Keratinocyte (primary cell): ENCODE measurements at regions not wholly inside any gene's neighbourhood (a gene's known extent, or its start where the extent isn't known, plus 50 kb on each side); places are given as distances from the start of the nearest gene placed in this dataset.

Experiments used
- DNase-seq: peaks from one replicate; pipeline ENCODE4 v3.0.0-alpha.2; 2011; ENCODE audit warnings: low read depth, missing footprints, low spot score
- FAIRE-seq: peaks from 2 replicates; lab custom pipeline; 2011; peaks lifted over from hg19 to GRCh38; lab: Jason Lieb, UNC
- H2AFZ ChIP-seq: 2 replicates; pipeline ENCODE4 v1.6.0; 2012; ENCODE audit warnings: low read length, control low read depth, inconsistent platforms; ENCODE audit not compliant: control insufficient read depth
- H3K27ac ChIP-seq: 2 replicates; pipeline ENCODE4 v1.5.1; 2011; ENCODE audit warnings: low read length; ENCODE audit not compliant: control insufficient read depth, insufficient read depth
- H3K27me3 ChIP-seq: 3 replicates; pipeline ENCODE4 v1.6.0; 2011; ENCODE audit warnings: low read length; ENCODE audit not compliant: control insufficient read depth, insufficient read depth; ENCODE audit errors: extremely low read depth
- H3K36me3 ChIP-seq, 2 experiments: 2 replicates in 1 of 2; 3 replicates in 1 of 2; pipeline ENCODE4 v1.5.1; 2011; ENCODE audit warnings: low read length in 2 of 2, mild to moderate bottlenecking in 1 of 2; ENCODE audit not compliant: control insufficient read depth in 2 of 2, insufficient read depth in 2 of 2; ENCODE audit errors: extremely low read depth in 1 of 2
- H3K4me1 ChIP-seq: 3 replicates; pipeline ENCODE4 v1.5.1; 2011; ENCODE audit warnings: low read length; ENCODE audit not compliant: control insufficient read depth, insufficient read depth; ENCODE audit errors: extremely low read depth
- H3K4me2 ChIP-seq: 3 replicates; pipeline ENCODE4 v1.6.0; 2011; ENCODE audit warnings: low read depth, low read length; ENCODE audit not compliant: control insufficient read depth, insufficient read depth; ENCODE audit errors: extremely low read depth
- H3K4me3 ChIP-seq, 3 experiments: fragments of 200-600 bp in 1 of 3; sonication (generic) in 1 of 3; 2 replicates in 2 of 3; 3 replicates in 1 of 3; pipeline ENCODE4 v1.5.1; 2011 to 2016; ENCODE audit warnings: low read length in 3 of 3, mild to moderate bottlenecking in 3 of 3, control low read depth in 2 of 3, inconsistent platforms in 1 of 3, low read depth in 1 of 3, mixed read lengths in 1 of 3, mixed run types in 1 of 3, moderate library complexity in 1 of 3; ENCODE audit not compliant: control insufficient read depth in 2 of 3, insufficient read depth in 2 of 3; ENCODE audit errors: extremely low read depth in 1 of 3
- H3K79me2 ChIP-seq: 2 replicates; pipeline ENCODE4 v1.6.0; 2012; ENCODE audit warnings: low read length; ENCODE audit not compliant: control insufficient read depth, insufficient read depth
- H3K9ac ChIP-seq: 3 replicates; pipeline ENCODE4 v1.6.0; 2011; ENCODE audit warnings: low read length; ENCODE audit not compliant: control insufficient read depth, insufficient read depth; ENCODE audit errors: extremely low read depth
- H3K9me1 ChIP-seq: 3 replicates; pipeline ENCODE4 v1.6.0; 2011; ENCODE audit warnings: low read length; ENCODE audit not compliant: control insufficient read depth, insufficient read depth; ENCODE audit errors: extremely low read depth
- H3K9me3 ChIP-seq: 2 replicates; pipeline ENCODE4 v1.5.1; 2012; ENCODE audit warnings: low read depth, low read length; ENCODE audit not compliant: control insufficient read depth
- H4K20me1 ChIP-seq: 3 replicates; pipeline ENCODE4 v1.6.0; 2011; ENCODE audit warnings: low read length; ENCODE audit not compliant: control insufficient read depth, insufficient read depth; ENCODE audit errors: extremely low read depth
- EZH2 ChIP-seq: IDR thresholded peaks from one replicate; pipeline ENCODE4 v1.6.1; 2012; ENCODE audit warnings: inconsistent platforms, mild to moderate bottlenecking, low read length, moderate library complexity
- dilution Hi-C: fragments of 300-500 bp; cut with MboI; formaldehyde crosslinking; loops from one replicate; pipeline ENCODE4 v1.7.0; 2020; ENCODE audit warnings: low sequenced_read_pairs; ENCODE audit not compliant: extremely low pct_ligation_motif_present
- TF ChIP-seq, protein P1 (sequence below), 3 experiments: IDR thresholded peaks in 1 of 3; conservative IDR thresholded peaks in 1 of 3; optimal IDR thresholded peaks in 1 of 3; 2 replicates in 2 of 3; 3 replicates in 1 of 3; pipeline versions ENCODE3 to v1.5.1; 2011; ENCODE audit warnings: low read length in 3 of 3, mild to moderate bottlenecking in 3 of 3, moderate library complexity in 2 of 3, control low read depth in 1 of 3, inconsistent platforms in 1 of 3; ENCODE audit not compliant: insufficient read depth in 2 of 3; ENCODE audit errors: extremely low read depth in 1 of 3

DNA sequence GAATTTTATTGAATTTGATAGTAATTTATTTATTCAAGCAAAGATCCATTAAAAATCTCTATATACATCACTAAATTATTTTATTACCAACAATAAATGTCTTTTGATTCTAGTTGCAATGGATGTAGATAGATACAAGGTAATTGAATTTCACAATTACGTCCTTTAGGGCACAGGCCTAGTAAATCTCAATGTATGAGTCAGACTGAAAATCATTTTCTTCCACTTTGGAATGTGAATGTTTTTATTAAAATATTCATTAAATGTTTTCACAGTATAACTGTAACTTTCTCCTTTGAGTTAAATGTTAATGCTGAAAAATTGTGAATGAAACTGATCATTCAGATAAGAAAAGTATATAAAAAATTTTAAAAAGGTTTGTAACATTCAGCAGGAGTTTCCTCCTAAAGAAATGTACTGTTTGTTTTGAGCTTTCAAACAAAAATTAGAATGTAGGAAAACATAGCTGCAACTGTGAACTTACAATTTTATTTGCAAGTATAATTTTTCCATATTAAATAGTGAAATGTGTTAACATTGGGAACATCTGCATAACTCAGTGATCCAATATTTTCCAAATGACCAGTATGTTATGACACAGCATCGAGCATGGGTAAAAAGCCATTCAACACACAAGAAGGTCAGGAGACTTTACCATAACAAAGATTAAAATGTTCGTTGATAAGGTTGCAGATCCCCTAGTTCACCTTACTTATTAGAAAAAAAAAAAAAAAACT lies 663.7 kb downstream of the METTL4 start:
- dilution Hi-C loops, result no loop called here
- Histone ChIP-seq H3K4me2 (no peak overlapping the region), H3K4me3 (no peak overlapping the region), H3K79me2 (no peaks in the 10 kb centered on the region), H3K9me3 (no peaks in the 10 kb centered on the region), H2AFZ (no peak overlapping the region), H3K27me3 (no peaks in the 10 kb centered on the region), H3K27ac (no peak overlapping the region), H3K9me1 (no peaks in the 10 kb centered on the region), H3K36me3 (no peaks in the 10 kb centered on the region), H4K20me1 (no peaks in the 10 kb centered on the region), H3K9ac (no peak overlapping the region), H3K4me1 (no peaks in the 10 kb centered on the region)
- DNase-seq, result no peak
- TF ChIP-seq, protein P1, sequence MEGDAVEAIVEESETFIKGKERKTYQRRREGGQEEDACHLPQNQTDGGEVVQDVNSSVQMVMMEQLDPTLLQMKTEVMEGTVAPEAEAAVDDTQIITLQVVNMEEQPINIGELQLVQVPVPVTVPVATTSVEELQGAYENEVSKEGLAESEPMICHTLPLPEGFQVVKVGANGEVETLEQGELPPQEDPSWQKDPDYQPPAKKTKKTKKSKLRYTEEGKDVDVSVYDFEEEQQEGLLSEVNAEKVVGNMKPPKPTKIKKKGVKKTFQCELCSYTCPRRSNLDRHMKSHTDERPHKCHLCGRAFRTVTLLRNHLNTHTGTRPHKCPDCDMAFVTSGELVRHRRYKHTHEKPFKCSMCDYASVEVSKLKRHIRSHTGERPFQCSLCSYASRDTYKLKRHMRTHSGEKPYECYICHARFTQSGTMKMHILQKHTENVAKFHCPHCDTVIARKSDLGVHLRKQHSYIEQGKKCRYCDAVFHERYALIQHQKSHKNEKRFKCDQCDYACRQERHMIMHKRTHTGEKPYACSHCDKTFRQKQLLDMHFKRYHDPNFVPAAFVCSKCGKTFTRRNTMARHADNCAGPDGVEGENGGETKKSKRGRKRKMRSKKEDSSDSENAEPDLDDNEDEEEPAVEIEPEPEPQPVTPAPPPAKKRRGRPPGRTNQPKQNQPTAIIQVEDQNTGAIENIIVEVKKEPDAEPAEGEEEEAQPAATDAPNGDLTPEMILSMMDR (optimal IDR thresholded peaks at IDR 0.05 in 1 of 3, IDR thresholded peaks at IDR 0.05 in 1 of 3, conservative IDR thresholded peaks at IDR 0.05 in 1 of 3; ENCODE audit: extremely low read depth in 1 of 3, insufficient read depth in 2 of 3, low read length in 3 of 3), result no peak
- no peak for TF ChIP-seq EZH2
- no peak for FAIRE-seq

DNA sequence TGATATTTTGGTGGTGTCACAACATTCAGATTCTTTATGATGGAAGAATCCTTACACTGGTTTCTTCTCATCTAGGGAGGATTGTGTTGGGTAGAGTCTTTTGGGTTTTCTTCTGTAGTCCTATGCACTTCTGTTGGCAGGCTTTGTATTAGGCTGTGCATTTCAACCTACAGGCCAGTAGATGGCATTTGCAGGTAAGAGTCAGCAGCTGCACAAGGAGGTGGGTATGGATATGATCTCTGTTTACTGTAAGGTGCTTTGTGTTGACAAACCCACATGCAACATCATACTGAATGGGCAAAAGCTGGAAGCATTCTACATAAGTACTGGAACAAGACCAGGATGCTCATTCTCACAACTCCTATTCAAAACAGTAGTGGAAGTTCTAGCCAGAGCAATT lies 656.8 kb downstream of the METTL4 start:
- dilution Hi-C loops, result no loop called here
- no peaks in the 10 kb centered on the region for H3K36me3 ChIP-seq
- no peaks in the 10 kb centered on the region for H3K4me1 ChIP-seq
- H4K20me1 ChIP-seq, result no peaks in the 10 kb centered on the region
- H3K9ac ChIP-seq, result no peak overlapping the region
- H3K4me3 ChIP-seq, result no peak overlapping the region
- H3K4me2 ChIP-seq, result no peak overlapping the region
- no peaks in the 10 kb centered on the region for H3K27me3 ChIP-seq
- no peak for FAIRE-seq
- no peaks in the 10 kb centered on the region for H3K9me1 ChIP-seq
- H3K9me3 ChIP-seq, result no peaks in the 10 kb centered on the region
- no peak for TF ChIP-seq EZH2
- TF ChIP-seq, protein P1 (optimal IDR thresholded peaks at IDR 0.05 in 1 of 3, IDR thresholded peaks at IDR 0.05 in 1 of 3, conservative IDR thresholded peaks at IDR 0.05 in 1 of 3; ENCODE audit: extremely low read depth in 1 of 3, insufficient read depth in 2 of 3, low read length in 3 of 3), result peak in 2 of 3 experiments; percentile 56 to 62
- DNase-seq, result no peak
- H3K27ac ChIP-seq, result no peak overlapping the region
- H3K79me2 ChIP-seq, result no peaks in the 10 kb centered on the region
- no peak overlapping the region for H2AFZ ChIP-seq
